ENCODE measurements at regions not wholly inside any gene's neighbourhood (a gene's known extent, or its start where the extent isn't known, plus 50 kb on each side); places are given as distances from the start of the nearest gene placed in this dataset.
"Not testable (repeated sequence)": the region's sequence is repeated elsewhere in the genome, so short reads cannot be mapped to it uniquely, and the experiment has no call there.

GRCh38 chr2:194044321-194044720 lies 1612.7 kb upstream of the SLC39A10 start:
- no peak for DNase-seq

DNA sequence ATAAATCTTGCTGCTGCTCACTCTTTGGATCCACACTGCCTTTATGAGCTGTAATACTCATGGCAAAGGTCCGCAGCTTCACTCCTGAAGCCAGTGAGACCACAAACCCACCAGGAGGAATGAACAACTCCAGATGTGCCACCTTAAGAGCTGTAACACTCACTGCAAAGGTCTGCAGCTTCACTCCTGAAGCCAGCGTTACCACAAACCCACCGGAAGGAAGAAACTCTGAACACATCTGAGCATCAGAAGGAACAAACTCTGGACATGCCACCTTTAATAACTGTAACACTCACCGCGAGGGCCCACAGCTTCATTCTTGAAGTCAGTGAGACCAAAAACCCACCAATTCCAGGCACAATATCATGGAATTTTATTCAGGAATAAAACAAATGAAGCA lies 1635.9 kb upstream of the SLC39A10 start:
- DNase-seq = not testable (repeated sequence)

DNA sequence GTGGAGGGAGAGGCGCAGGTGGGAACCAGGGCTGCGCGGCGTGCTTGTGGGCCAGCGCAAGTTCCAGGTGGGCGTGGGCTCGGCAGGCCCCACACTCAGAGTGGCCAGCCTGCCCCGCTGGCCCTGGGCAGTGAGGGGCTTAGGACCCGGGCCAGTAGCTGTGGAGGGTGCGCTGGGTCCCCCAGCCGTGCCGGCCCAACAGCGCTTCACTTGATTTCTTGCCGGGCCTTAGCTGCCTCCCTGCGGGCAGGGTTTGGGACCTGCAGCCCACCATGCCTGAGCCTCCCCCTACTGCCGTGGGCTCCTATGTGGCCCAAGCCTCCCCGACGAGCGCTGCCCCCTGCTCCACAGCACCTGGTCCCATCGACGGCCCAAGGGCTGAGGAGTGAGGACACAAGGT lies 1636.9 kb upstream of the SLC39A10 start:
- DNase-seq = no peak

DNA sequence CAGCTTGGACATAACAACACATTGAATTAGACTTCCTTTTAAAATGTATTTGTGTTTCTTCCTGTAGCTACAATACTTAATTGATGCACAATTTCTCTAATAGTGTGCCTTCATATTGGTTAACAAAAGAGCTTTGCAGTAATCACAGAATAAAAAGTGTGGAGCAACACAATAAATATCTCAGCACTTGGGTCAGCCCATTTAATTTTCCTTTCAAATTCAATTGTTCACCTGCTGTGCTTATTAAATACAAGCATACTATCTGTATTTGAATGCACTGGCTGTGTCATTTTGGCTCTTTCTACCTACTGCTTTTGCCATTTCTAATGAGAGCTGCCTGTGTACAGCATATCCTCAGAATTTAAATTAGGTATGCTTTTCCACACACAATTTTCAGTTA lies 1641.3 kb upstream of the SLC39A10 start:
- DNase-seq = no peak

GRCh38 chr2:194014639-194015038 lies 1642.4 kb upstream of the SLC39A10 start:
- no peak for DNase-seq

DNA sequence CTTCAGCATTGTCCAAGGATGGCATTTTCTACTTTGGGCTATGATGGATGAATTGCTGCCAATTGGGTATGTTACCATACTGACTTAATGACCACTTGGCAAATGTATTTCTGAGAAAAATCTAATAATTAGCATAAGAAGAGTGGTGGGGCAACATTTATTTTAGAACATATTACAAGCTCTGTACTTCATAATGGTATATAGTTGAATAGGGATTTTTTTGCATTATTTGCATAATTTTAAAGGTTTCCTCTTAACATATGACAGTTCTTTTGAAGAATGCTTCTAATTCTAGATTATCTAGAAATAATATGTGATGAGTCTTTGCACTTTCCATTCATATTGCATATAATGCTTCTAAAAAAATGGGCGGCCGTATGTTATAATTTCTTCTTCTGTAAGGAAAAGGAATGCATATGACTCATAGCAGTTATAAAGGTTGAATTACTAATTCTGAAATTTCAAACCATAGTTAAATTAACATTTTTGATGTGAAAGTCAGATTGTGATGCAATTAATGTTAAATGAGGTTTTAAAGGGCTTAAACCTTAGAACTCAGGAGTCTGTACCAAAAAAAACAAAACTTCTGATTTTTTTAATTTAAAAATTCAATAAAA lies 1652.3 kb upstream of the SLC39A10 start:
- no peak for DNase-seq

DNA sequence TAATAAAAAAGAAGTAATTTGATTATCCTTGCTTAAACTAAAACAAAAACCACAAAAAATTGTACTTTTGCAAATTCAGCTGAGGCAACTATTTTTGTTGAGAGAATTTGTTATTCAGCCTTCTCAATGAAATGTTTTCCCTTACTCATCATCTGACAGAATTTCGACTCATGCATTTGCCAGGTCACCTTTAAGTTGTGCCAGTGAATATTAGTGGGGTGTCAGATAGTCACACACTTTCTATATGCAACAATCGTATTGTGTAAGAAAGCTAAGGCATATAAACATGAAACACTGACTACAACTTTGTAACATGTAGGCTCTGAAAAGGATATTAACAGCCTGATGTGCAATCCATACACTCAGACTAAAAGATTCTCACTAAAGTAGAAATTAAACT lies 1653.1 kb upstream of the SLC39A10 start:
- DNase-seq = no peak

DNA sequence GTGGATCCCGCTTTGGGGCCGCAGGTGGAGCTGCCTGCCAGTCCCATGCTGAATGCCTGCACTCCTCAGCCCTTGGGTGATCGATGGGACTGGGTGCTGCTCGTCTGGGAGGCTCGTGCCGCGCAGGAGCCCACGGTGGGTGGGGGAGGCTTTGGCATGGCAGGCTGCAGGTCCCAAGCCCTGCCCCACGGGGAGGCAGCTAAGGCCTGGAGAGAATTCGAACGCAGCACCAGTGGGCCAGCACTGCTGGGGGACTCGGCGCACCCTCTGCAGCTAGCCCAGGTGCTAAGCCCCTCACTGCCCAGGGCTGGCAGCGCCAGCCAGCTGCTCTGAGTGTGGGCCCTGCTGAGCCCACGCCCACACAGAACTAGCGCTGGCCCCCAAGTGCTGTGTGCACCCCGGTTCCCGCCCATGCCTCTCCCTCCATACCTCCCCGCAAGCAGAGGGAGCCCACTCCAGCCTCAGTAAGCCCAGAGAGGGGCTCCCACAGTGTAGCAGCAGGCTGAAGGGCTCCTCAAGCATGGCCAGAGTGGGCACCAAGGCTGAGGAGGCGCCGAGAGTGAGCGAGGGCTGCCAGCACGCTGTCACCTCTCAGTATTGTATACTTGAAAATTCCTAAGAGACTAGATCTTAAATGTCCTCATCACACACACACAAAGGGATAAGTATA lies 1654.2 kb upstream of the SLC39A10 start:
- DNase-seq = no peak

- DNase-seq = no peak
These were observed 1666.2 kb upstream of the SLC39A10 start for GRCh38 chr2:193990868-193991267.

- no peak for DNase-seq
These were observed 1667.4 kb upstream of the SLC39A10 start for GRCh38 chr2:193989645-193990044.

- no peak for DNase-seq
These were observed 1668.2 kb upstream of the SLC39A10 start for GRCh38 chr2:193988784-193989183.

GRCh38 chr2:193985272-193985671 lies 1671.8 kb upstream of the SLC39A10 start:
- peak; percentile 72 for DNase-seq

DNA sequence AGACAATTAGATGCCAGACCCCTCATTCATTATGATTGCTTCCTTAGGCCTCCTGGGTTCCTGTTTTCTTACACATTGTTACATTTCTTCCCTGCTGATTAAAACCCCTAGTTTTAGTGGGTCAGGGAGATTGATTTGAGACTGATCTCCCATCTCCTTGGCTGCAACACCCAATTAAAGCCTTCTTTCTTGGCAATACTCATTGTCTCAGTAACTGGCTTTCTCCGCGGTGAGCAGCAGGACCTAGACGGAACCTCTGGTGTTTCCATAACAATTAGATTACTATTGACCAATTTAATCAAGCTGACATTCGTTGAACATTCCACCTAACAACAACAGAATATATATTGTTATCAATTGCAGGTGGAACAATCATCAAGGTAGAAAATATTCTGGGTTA lies 1676.4 kb upstream of the SLC39A10 start:
- DNase-seq = no peak

DNA sequence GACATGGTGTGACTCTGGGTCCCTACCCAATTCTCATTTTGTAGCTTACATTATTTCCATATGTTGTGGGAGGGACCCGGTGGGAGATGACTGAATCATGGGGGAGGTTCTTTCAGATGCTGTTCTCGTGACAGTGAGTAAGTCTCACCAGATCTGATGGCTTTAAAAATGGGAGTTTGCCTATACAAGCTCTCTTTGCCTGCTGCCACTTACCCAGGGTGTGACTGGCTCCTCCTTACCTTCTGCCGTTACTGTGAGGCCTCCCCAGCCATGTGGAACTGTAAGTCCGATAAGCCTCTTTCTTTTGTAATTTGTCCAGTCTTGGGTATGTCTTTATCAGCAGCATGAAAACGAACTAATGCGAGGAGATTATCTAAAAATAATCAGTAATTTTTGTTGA lies 1683.2 kb upstream of the SLC39A10 start:
- DNase-seq = no peak

DNA sequence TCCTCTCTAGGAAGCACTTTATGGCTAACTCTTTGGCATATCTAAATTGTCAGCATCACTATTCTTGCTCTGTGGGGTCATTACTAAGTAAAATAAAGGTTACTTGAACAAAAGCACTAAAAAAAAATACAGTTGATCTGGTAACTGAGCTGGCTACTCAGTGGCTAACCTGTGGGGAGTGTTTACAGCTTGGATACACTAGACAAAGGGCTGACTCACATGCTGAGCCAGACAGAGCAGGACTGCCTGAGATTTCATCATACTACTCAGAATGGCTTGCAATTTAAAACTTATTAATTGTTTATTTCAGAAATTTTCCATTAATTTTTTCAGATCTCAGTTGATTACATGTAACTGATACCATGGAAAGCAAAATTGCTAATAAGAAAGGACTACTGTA lies 1690.4 kb upstream of the SLC39A10 start:
- no peak for DNase-seq

DNA sequence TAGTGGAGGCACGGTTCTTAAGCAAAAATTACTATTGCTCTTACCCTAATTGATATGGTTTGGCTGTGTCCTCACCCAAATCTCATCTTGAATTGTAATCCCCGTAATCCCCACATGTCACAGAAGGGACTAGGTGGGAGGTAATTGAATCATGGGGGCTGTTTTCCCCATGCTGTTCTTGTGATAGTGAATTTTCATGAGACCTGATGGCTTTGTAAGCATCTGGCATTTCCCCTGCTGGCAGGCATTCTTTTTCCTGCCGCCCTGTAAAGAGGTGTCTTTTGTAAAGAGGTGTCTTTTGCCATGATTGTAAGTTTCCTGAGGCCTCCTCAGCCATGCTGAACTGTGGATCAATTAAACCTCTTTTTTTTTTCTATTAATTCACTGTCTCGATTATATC lies 1691.8 kb upstream of the SLC39A10 start:
- DNase-seq = no peak

- peak; percentile 10 for DNase-seq
These were observed 1693.4 kb upstream of the SLC39A10 start for GRCh38 chr2:193963472-193964119.

- DNase-seq = no peak
These were observed 1710.2 kb upstream of the SLC39A10 start for GRCh38 chr2:193946806-193947205.

GRCh38 chr2:193943406-193943960 lies 1713.5 kb upstream of the SLC39A10 start:
- DNase-seq = no peak

DNA sequence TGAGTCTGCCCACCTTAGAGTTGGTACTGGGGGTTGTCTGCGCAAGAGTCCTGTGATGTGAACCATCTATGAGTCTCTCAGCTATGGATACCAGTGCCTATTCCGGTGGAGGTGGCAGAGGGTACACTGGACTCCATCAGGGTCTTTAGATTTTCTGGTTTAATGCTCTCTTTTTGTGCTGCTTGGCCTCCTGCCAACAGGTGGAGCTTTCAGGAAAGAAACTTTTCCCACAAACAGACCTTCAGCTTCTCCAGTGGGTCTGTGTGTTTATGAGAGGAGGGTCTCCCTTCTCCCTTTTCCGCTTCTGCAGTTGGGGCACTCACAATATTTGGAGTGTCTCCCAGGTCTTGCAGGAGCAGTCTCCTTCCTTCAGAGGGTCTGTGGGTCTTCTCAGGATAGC lies 1721.9 kb upstream of the SLC39A10 start:
- no peak for DNase-seq

DNA sequence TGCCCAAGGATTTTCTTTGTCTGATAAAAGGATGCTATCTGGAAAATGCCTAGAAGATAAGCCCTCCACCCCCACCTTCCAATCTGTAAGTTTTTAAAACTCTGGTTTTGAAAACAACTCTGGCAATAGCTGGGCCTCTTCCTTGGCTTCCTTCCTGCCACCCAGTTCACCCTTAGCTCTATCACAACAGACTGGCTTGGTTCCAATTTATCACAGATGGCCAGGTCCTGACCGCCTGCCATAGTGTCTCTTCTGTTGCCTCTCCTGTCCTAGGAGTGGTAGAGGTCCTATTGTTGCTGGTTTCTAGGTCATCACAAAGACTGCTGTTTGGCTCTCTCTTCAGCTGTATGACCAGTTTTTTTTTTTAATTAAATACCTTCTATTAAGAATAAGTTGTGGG lies 1727.9 kb upstream of the SLC39A10 start:
- no peak for DNase-seq

GRCh38 chr2:193907561-193907960 lies 1712.8 kb upstream of the TMEFF2 start:
- DNase-seq = no peak

- DNase-seq = no peak
These were observed 1705.6 kb upstream of the TMEFF2 start for GRCh38 chr2:193900292-193900691.

- DNase-seq = no peak
These were observed 1700.5 kb upstream of the TMEFF2 start for GRCh38 chr2:193895226-193895625.
